ENCODE measurements at regions not wholly inside any gene's neighbourhood (a gene's known extent, or its start where the extent isn't known, plus 50 kb on each side); places are given as distances from the start of the nearest gene placed in this dataset.

GRCh38 chr2:53131416-53131815, 636.2 kb upstream of the CHAC2 start:
- TF ChIP-seq, protein P1, sequence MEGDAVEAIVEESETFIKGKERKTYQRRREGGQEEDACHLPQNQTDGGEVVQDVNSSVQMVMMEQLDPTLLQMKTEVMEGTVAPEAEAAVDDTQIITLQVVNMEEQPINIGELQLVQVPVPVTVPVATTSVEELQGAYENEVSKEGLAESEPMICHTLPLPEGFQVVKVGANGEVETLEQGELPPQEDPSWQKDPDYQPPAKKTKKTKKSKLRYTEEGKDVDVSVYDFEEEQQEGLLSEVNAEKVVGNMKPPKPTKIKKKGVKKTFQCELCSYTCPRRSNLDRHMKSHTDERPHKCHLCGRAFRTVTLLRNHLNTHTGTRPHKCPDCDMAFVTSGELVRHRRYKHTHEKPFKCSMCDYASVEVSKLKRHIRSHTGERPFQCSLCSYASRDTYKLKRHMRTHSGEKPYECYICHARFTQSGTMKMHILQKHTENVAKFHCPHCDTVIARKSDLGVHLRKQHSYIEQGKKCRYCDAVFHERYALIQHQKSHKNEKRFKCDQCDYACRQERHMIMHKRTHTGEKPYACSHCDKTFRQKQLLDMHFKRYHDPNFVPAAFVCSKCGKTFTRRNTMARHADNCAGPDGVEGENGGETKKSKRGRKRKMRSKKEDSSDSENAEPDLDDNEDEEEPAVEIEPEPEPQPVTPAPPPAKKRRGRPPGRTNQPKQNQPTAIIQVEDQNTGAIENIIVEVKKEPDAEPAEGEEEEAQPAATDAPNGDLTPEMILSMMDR (IDR thresholded peaks at IDR 0.05), result no peak
- no peak for TF ChIP-seq POLR2A (IDR thresholded peaks at IDR 0.05)

Data from right lobe of liver (tissue), 4 donors.